Stimulated activated CD4-positive, alpha-beta T cell treated with anti-CD3 and anti-CD28 coated beads, TNF-alpha, amount 100 ng/mL, for 48 hours (primary cell): ENCODE measurements at regions not wholly inside any gene's neighbourhood (a gene's known extent, or its start where the extent isn't known, plus 50 kb on each side); places are given as distances from the start of the nearest gene placed in this dataset.
"Not testable (repeated sequence)": the region's sequence is repeated elsewhere in the genome, so short reads cannot be mapped to it uniquely, and the experiment has no call there.

ENCODE experiments used
- DNase-seq, 3 donors: peaks; one replicate each; pipeline ENCODE4 v3.0.0-alpha.2; 2020; ENCODE audit warnings: low read depth in 3 of 3

DNA sequence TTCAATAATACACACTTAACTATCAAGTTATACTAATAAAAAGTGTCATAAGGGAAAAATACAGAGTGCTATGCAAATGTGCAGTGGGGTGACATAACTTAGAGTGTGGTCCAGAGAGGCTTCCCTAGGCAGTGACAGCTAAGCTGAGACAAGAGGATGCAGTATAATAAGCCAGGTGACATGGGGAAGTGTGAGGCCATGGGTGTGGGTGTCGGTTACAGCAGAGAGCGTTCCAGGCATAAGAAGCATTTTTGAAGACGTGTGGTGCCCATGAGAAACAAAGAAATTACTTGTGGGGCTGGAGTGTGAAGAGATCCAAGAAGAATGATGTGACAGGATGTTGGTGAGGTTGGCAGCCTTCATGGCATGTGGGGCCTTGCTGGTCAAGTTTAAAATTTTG is 78.1 kb upstream of the PICALM start:
- no peak for DNase-seq

DNA sequence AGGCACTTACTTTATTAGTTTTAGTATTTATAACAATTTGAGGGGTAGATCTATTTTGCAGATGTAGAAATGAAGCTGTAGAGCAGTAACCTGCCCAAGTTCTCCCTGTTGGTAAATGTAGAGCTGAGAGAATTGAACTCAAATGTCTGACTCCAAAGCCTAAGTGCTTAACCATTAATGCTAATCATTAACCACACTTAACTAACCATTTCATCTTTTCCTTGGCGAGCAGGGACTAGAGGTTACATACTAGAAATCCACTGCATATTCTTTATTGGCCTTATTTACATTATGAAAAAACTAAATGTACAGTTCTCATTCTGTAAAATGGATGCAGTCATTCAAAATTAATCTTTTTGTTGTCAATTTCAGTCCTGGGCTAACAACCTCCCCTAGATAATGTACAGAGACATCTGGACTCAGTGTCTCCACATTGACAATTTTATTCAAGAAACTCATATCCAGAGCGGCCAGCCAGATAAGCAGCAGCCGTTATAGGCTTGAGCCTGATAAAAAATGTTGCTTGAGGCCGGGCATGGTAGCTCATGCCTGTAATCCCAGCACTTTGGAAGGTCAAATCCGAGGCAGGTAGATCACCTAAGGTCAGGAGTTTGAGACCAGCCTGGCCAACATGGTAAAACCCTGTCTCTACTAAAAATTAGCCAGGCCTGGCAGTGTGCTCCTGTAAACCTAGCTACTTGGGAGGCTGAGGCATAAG is 76.7 kb upstream of the PICALM start:
- DNase-seq, result no peak

DNA sequence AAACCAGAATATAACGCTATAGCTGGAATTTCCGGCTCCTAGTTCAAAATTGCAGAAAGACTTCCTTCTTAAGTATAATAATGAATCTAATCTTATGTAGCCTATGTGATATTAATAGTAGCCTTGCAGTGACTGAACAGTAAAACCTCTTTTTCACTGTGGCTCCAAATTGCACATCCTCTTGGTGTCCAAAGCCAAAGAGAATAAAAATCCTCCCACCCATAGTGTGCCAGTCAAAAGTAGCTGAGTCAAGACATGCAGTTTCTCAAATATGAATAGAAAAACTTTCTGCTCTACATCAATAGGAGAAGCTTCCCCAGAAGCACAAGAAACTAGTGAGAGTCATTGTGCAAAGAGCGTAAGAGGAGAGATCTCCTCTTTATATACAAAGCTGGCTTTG is 76.0 kb upstream of the PICALM start:
- DNase-seq, result no peak

DNA sequence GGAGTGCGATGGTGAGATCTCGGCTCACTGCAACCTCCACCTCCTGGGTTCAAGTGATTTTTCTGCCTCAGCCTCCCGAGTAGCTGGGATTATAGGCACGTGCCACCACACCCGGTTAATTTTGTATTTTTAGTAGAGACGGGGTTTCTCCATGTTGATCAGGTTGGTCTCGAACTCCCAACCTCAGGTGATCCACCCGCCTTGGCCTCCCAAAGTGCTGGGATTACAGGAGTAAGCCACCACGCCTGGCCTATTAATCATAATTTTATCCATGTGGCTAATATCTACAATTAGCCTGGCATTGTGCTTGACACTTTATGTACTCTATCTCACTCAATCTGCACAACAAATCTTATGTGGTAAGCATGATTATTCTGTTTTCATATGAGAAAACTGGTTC is 75.2 kb upstream of the PICALM start:
- DNase-seq, result not testable (repeated sequence)

DNA sequence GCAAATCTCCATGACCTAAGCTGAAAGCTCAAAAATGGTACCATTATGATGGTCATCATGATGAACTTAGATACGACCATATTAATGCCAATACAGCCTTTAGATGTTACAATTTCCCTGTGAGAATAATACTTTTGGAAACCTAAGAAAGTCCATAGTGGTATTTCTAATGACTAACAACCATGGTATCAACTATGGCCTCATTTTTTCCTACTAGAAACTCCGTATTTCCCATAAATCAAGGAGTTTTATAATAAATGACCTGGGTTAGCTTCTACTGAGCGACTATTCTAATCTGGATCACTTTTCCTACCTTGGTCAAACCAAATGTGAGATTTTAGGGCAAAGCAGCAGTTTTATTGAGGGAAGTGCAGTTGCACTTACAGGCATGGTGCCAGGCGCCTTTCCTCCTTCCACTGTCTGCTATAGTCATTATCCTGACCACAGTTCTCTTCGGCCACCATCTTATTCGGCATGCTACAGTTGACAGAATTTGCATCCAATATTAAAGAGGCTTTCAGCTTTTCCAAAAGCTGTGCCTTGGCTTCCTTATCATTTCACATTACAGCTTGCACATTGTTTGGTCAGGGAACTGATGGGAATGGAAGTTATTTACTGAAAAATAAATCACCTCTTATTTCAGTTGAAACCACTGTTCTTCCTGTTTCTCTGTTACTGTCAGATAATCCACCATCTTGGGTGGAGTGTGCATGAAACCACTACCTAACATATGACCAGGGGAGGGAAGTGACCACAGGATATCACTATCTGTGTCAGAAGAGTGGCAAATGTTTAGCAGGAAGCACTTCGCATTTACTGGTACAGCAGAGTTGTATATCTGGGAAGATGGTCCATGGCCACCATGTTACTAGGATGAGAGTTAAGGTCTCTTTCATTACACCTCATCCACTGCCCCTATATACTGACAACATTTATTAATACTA is 74.5 kb upstream of the PICALM start:
- DNase-seq, result no peak

DNA sequence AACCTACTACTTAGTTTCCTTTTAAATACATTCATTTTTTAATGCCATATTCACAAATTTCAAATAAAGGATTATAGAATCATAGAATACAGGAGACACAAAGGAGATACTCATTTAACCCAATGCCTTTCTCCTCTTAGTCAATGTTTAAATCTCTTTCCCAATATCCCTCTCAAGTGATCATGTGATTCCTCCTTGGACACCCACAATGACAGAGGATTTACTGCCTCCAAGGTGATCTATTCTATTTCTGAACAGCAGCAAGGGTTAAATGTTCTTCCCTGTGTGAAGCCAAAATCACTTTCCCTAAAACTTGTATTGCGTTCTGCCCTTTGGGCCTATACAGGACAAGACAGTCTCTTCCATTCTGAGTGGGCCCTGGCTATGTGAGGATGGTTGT is 73.3 kb upstream of the PICALM start:
- DNase-seq, result no peak

DNA sequence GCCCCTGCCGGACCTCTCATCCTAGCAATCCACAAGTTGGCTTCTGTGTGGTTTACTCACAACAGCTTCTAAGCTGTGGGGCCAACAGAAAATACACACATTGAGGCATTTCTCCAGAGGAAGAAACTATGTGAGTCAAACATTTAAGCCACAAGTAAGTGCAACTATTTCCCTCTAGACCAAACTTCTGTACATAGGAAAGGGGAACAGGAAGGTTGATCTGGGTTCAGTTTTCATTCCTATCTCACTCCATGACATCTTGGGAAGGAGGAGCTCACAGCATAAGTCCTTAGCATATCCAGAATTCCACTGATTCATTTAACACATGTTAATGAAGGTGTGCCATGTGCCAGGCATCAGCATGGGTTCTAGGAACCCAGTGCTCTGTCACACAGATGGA is 72.8 kb upstream of the PICALM start:
- no peak for DNase-seq

- DNase-seq, result no peak
Observed at GRCh38 chr11:86140334-86140990, 71.6 kb upstream of the PICALM start.

DNA sequence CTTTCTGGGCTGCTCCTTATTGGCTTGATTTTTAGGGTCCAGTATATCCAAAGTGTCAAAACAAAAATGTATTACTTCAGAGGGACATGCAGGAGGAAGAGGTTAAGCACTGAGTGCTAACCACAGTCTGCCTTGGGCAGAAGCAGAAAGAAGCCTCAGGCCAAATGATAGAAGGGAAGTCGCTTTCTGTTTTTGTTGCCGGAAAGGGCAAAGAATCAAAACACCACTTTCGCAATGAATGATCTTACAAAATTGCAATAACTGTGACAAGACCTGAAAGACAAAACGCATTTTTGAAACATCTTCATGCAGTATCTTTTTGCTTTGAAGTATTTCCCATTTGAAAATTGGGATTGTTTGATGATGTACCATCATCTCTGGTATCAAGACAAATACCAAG is 70.1 kb upstream of the PICALM start:
- DNase-seq, result no peak

DNA sequence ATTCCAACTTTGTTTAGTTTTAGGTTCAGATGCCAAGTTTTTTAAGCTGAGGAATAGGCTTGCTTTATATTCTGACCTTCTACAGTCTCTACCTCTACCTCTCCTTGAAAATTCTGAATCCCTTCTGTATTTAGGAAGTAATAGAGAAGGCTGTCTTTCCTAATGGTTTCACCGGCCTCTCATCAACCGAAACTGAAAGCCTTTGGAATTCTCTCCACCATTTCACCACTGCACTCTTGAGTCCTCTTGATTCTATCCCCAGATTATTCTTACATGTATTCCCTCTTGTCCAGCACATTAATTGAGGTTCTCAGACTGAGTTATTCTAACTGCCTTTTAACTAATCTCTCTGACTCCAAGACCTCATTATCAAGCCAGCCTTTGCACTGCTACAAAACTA is 67.7 kb upstream of the PICALM start:
- no peak for DNase-seq

GRCh38 chr11:86135319-86135714 is 66.4 kb upstream of the PICALM start:
- DNase-seq, result no peak

- DNase-seq, result no peak
Observed at GRCh38 chr11:86134580-86135318, 65.9 kb upstream of the PICALM start.

- DNase-seq, result no peak
Observed at GRCh38 chr11:86132667-86133249, 63.9 kb upstream of the PICALM start.

DNA sequence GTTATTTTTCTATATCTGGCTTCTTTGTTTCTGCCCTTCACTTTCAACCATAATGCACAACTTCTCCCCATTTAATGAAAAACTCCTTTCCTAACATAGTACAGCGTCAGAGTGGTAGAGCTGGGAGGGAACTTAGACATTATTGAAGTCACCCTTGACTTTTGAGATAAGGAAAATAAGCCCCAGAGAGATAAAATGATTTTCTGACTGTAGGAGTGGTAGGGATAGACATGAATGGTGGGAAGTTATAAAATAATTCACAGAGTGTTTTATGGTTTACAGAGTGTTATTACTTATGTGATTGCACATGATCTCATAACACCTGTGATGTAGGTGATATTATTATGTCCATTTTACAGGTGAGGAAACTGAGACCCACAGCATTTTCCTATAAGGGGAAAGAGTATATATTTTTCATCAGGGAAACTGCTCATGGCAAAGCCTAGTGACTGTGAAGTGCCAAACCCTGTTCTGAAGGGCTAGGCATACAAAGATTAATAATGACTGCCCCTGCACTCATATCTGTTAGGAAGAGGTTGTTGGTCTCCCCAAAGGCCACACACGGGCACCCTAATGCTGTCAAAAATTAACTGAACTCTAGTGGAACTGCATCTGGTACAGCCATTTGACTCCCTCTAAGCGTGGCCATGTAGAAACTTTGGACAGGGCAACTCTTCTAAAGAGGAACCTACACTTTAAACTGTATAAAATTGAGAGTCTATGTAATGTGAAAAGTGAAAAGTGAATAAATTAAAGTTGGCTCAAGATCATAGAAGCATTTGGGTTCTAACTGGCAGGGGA is 61.1 kb upstream of the PICALM start:
- DNase-seq, result no peak

GRCh38 chr11:86128914-86129313 is 60.0 kb upstream of the PICALM start:
- DNase-seq, result no peak

DNA sequence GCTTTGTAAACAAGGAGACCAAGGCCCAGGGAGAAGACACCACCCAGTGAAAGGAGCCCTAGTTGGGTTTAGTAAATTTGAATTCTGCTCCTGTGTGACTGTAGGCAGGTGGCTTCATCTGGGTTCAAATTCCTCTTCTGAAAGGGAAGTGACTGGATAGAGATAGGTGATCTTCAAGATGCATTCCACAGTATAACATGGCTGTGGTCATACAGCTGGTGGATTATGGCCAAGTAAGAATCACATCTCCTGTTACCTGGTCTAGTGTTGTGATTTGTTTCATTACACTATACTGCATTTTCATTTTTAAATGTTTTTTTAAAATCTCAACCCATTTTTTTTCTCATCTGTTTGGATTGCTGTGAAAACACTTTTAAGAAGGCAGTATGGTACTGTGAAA is 58.0 kb upstream of the PICALM start:
- no peak for DNase-seq

- DNase-seq, result no peak
Observed at GRCh38 chr11:86124251-86125233, 55.7 kb upstream of the PICALM start.

GRCh38 chr11:86122773-86123172 is 53.9 kb upstream of the PICALM start:
- no peak for DNase-seq

DNA sequence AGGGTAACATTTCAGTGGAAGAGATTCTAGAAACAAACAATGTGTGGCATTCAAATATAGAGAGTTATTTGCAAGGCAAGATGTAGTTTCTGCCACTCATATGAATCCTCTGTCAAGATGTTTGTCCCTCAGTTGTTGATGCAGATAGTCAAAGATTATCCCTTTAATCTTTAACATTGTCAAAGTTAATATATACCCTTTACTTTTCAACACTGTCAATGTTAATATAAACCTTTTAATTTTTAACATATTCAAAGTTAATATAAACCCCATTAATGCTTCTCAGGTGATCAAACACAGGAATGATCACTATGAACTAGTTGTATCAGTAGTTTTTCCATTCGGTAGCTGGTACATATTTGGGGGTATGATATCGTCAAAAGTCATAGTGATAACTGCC is 51.9 kb upstream of the PICALM start:
- DNase-seq, result no peak
